WTC11 (cell line): ENCODE measurements at regions not wholly inside any gene's neighbourhood (a gene's known extent, or its start where the extent isn't known, plus 50 kb on each side); places are given as distances from the start of the nearest gene placed in this dataset.

Experiments
- ATAC-seq: fragments of 200-7000 bp; cut with Tn5 transposase; 2 replicates; pipeline ENCODE4 v1.10.0; 2021; ENCODE audit warnings: mild to moderate bottlenecking, moderate library complexity
- CTCF ChIA-PET: fragments of 300-600 bp; sonication (Branson Sonifier 250); formaldehyde crosslinking; loops from one replicate; lab custom pipeline; 2021; ENCODE audit warnings: antibody characterized with exemption; lab: Charles Lee
- POLR2A ChIA-PET: fragments of 350-600 bp; sonication (Branson Sonifier 250); formaldehyde crosslinking; loops from one replicate; lab custom pipeline; 2021; ENCODE audit warnings: antibody characterized with exemption; lab: Charles Lee
- DNase-seq: peaks from one replicate; pipeline ENCODE4 v3.0.0; 2021; ENCODE audit warnings: low spot score
- H3K27ac Mint-ChIP-seq: 2 replicates; pipeline ENCODE4 v1.8.0; 2021; ENCODE audit warnings: mixed read lengths
- H3K27me3 Mint-ChIP-seq: 2 replicates; pipeline ENCODE4 v1.8.0; 2021; ENCODE audit warnings: low read depth, mild to moderate bottlenecking, moderate library complexity, mixed read lengths
- H3K36me3 Mint-ChIP-seq: 2 replicates; pipeline ENCODE4 v1.8.0; 2021; ENCODE audit warnings: mixed read lengths
- H3K4me1 Mint-ChIP-seq: 2 replicates; pipeline ENCODE4 v1.8.0; 2022; ENCODE audit warnings: mixed read lengths
- H3K4me3 Mint-ChIP-seq: 2 replicates; pipeline ENCODE4 v1.8.0; 2021; ENCODE audit warnings: mild to moderate bottlenecking, moderate library complexity, mixed read lengths
- H3K9me3 Mint-ChIP-seq: 2 replicates; pipeline ENCODE4 v1.8.0; 2021; ENCODE audit warnings: mixed read lengths
- CBFB ChIP-seq: sonication (generic); formaldehyde crosslinking; IDR thresholded peaks from 2 replicates; pipeline ENCODE4 v1.8.1; 2022; ENCODE audit warnings: mild to moderate bottlenecking, low read depth, missing genetic modification reagents
- CREB1 ChIP-seq: sonication (generic); formaldehyde crosslinking; IDR thresholded peaks from 2 replicates; pipeline ENCODE4 v1.8.0; 2023; ENCODE audit warnings: mild to moderate bottlenecking, missing genetic modification reagents
- FOXP1 ChIP-seq: sonication (generic); formaldehyde crosslinking; IDR thresholded peaks from 2 replicates; pipeline ENCODE4 v1.8.0; 2022; ENCODE audit warnings: missing genetic modification reagents, mild to moderate bottlenecking, moderate library complexity, borderline replicate concordance
- FOXP4 ChIP-seq: sonication (generic); formaldehyde crosslinking; IDR thresholded peaks from 2 replicates; pipeline ENCODE4 v1.8.0; 2022; ENCODE audit warnings: mild to moderate bottlenecking, missing genetic modification reagents
- GTF2I ChIP-seq: fragments of 250-450 bp; sonication (Bioruptor Pico); conservative IDR thresholded peaks from 2 replicates; pipeline ENCODE4 v1.4.0; 2021; ENCODE audit warnings: mild to moderate bottlenecking
- JAZF1 ChIP-seq: fragments of 250-450 bp; sonication (Bioruptor Pico); IDR thresholded peaks from 2 replicates; pipeline ENCODE4 v1.9.0; 2021; ENCODE audit warnings: moderate library complexity, mild to moderate bottlenecking, inconsistent platforms
- JUN ChIP-seq: sonication (generic); formaldehyde crosslinking; IDR thresholded peaks from 2 replicates; pipeline ENCODE4 v1.8.0; 2023; ENCODE audit warnings: mild to moderate bottlenecking, missing genetic modification reagents
- MXD4 ChIP-seq: fragments of 250-450 bp; sonication (Bioruptor Pico); IDR thresholded peaks from 2 replicates; pipeline ENCODE4 v1.8.0; 2021; ENCODE audit warnings: mild to moderate bottlenecking, moderate library complexity, borderline replicate concordance
- MYBL2 ChIP-seq: sonication (generic); formaldehyde crosslinking; IDR thresholded peaks from 2 replicates; pipeline ENCODE4 v1.8.1; 2023; ENCODE audit warnings: mild to moderate bottlenecking, moderate library complexity, missing genetic modification reagents
- NFYB ChIP-seq: sonication (generic); formaldehyde crosslinking; conservative IDR thresholded peaks from 2 replicates; pipeline ENCODE4 v1.8.0; 2022; ENCODE audit warnings: low read depth, missing genetic modification reagents
- PRDM15 ChIP-seq: sonication (generic); formaldehyde crosslinking; IDR thresholded peaks from 2 replicates; pipeline ENCODE4 v1.8.0; 2022; ENCODE audit warnings: missing genetic modification reagents
- SP1 ChIP-seq: sonication (generic); formaldehyde crosslinking; conservative IDR thresholded peaks from 2 replicates; pipeline ENCODE4 v1.8.1; 2022; ENCODE audit warnings: missing genetic modification reagents
- STAT6 ChIP-seq: sonication (generic); formaldehyde crosslinking; conservative IDR thresholded peaks from 2 replicates; pipeline ENCODE4 v1.8.1; 2023; ENCODE audit warnings: mild to moderate bottlenecking, low read depth, missing genetic modification reagents, moderate library complexity
- TCF7 ChIP-seq: sonication (generic); formaldehyde crosslinking; IDR thresholded peaks from 2 replicates; pipeline ENCODE4 v1.8.0; 2022; ENCODE audit warnings: mild to moderate bottlenecking, low read depth, missing genetic modification reagents, moderate library complexity
- TEAD1 ChIP-seq: sonication (generic); formaldehyde crosslinking; IDR thresholded peaks from 2 replicates; pipeline ENCODE4 v1.8.0; 2022; ENCODE audit warnings: mild to moderate bottlenecking, missing genetic modification reagents
- ZNF121 ChIP-seq: sonication (generic); formaldehyde crosslinking; IDR thresholded peaks from 2 replicates; pipeline ENCODE4 v1.8.0; 2023; ENCODE audit warnings: missing genetic modification reagents
- ZNF138 ChIP-seq: sonication (generic); formaldehyde crosslinking; conservative IDR thresholded peaks from 2 replicates; pipeline ENCODE4 v1.8.1; 2022; ENCODE audit warnings: mild to moderate bottlenecking, moderate library complexity, missing genetic modification reagents
- ZNF317 ChIP-seq: sonication (generic); formaldehyde crosslinking; IDR thresholded peaks from 2 replicates; pipeline ENCODE4 v1.8.1; 2023; ENCODE audit warnings: low read depth, mild to moderate bottlenecking, moderate library complexity, missing genetic modification reagents, borderline replicate concordance
- TF ChIP-seq, protein P1 (sequence below): sonication (generic); formaldehyde crosslinking; IDR thresholded peaks from 2 replicates; pipeline ENCODE4 v1.8.1; 2022; ENCODE audit warnings: low read depth, mild to moderate bottlenecking, moderate library complexity, missing genetic modification reagents, borderline replicate concordance
- TF ChIP-seq, protein P2 (sequence below): fragments of 250-450 bp; sonication (Bioruptor Pico); IDR thresholded peaks from 2 replicates; pipeline ENCODE4 v2.1.2; 2022; ENCODE audit warnings: mild to moderate bottlenecking, moderate library complexity
- TF ChIP-seq, protein P3 (sequence below): fragments of 250-450 bp; sonication (Bioruptor Pico); IDR thresholded peaks from 2 replicates; pipeline ENCODE4 v1.9.0; 2021; ENCODE audit warnings: mild to moderate bottlenecking

DNA sequence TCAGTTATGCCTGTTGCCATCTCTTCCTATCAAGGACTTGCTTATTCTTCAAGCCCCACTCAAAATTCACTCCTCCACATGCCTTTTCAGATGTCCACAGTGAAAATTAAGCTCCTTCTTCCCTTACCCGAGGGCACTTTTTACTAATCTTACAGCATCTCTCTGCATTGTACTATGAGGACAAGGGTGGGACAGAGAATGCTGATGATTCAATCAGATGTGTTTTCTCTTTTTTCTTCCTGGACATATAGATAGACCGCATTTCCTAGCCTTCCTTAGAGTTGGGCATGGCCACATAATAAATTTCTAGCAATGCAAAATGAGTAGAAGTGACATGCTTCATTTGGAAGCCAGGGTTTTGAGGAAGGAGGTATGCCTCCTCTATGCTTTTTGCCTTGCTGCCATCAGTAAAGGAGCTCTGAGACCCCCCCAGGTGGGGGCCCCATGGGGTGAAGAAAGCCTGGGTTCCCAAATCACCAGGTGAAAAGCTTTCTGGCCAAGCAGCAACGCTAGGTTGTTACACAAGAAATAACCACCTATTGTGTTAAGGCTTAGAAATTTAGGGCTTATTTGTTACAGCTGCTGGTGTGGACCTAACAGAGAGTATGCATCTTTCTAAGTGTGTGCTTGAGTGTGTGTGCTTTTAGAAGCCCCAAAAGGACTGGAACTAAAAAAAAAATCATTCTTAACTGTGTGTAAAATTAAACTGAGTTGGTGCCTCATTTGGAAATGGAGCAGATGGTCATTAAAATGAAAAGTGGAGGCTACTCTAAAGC lies 424.5 kb downstream of the STK39 start (continued):
- TF ChIP-seq MYBL2: no peak
- TF ChIP-seq, protein P1, sequence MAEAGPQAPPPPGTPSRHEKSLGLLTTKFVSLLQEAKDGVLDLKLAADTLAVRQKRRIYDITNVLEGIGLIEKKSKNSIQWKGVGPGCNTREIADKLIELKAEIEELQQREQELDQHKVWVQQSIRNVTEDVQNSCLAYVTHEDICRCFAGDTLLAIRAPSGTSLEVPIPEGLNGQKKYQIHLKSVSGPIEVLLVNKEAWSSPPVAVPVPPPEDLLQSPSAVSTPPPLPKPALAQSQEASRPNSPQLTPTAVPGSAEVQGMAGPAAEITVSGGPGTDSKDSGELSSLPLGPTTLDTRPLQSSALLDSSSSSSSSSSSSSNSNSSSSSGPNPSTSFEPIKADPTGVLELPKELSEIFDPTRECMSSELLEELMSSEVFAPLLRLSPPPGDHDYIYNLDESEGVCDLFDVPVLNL (CRISPR knock-in tag): no peak
- TF ChIP-seq, protein P2, sequence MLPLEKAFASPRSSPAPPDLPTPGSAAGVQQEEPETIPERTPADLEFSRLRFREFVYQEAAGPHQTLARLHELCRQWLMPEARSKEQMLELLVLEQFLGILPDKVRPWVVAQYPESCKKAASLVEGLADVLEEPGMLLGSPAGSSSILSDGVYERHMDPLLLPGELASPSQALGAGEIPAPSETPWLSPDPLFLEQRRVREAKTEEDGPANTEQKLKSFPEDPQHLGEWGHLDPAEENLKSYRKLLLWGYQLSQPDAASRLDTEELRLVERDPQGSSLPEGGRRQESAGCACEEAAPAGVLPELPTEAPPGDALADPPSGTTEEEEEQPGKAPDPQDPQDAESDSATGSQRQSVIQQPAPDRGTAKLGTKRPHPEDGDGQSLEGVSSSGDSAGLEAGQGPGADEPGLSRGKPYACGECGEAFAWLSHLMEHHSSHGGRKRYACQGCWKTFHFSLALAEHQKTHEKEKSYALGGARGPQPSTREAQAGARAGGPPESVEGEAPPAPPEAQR (CRISPR knock-in tag): no peak
- TF ChIP-seq FOXP4: no peak
- TF ChIP-seq TEAD1 (CRISPR knock-in tag): no peak
- TF ChIP-seq PRDM15 (CRISPR knock-in tag): no peak
- no peak for TF ChIP-seq ZNF138 (CRISPR knock-in tag)

GRCh38 chr2:167820488-167820887 lies 426.9 kb downstream of the STK39 start:
- H3K4me3 Mint-ChIP-seq: no peak overlapping the region
- DNase-seq: no peak
- CTCF ChIA-PET: no interaction called here
- TF ChIP-seq NFYB (CRISPR knock-in tag) (no peak), SP1 (no peak), ZNF317 (CRISPR knock-in tag) (no peak), FOXP1 (CRISPR knock-in tag) (no peak), STAT6 (CRISPR knock-in tag) (no peak), MXD4 (no peak), TCF7 (no peak), JAZF1 (CRISPR knock-in tag) (no peak), JUN (CRISPR knock-in tag) (no peak), GTF2I (no peak), CREB1 (no peak), ZNF121 (CRISPR knock-in tag) (no peak), CBFB (no peak)
- TF ChIP-seq, protein P3, sequence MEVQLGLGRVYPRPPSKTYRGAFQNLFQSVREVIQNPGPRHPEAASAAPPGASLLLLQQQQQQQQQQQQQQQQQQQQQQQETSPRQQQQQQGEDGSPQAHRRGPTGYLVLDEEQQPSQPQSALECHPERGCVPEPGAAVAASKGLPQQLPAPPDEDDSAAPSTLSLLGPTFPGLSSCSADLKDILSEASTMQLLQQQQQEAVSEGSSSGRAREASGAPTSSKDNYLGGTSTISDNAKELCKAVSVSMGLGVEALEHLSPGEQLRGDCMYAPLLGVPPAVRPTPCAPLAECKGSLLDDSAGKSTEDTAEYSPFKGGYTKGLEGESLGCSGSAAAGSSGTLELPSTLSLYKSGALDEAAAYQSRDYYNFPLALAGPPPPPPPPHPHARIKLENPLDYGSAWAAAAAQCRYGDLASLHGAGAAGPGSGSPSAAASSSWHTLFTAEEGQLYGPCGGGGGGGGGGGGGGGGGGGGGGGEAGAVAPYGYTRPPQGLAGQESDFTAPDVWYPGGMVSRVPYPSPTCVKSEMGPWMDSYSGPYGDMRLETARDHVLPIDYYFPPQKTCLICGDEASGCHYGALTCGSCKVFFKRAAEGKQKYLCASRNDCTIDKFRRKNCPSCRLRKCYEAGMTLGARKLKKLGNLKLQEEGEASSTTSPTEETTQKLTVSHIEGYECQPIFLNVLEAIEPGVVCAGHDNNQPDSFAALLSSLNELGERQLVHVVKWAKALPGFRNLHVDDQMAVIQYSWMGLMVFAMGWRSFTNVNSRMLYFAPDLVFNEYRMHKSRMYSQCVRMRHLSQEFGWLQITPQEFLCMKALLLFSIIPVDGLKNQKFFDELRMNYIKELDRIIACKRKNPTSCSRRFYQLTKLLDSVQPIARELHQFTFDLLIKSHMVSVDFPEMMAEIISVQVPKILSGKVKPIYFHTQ: no peak
- TF ChIP-seq, protein P2 (CRISPR knock-in tag): no peak

More at GRCh38 chr2:167820488-167820887, 426.9 kb downstream of the STK39 start:
- no peak for ATAC-seq
- POLR2A ChIA-PET: no interaction called here
- H3K4me1 Mint-ChIP-seq: peaks cover 2% of the 10 kb centered on the region; the same call in 1 of the 2 replicates
- H3K9me3 Mint-ChIP-seq: peaks cover 12% of the 10 kb centered on the region
- H3K27ac Mint-ChIP-seq: no peak overlapping the region
- H3K36me3 Mint-ChIP-seq: peaks cover 17% of the 10 kb centered on the region
- H3K27me3 Mint-ChIP-seq: no peaks in the 10 kb centered on the region
